ENCODE measurements at regions not wholly inside any gene's neighbourhood (a gene's known extent, or its start where the extent isn't known, plus 50 kb on each side); places are given as distances from the start of the nearest gene placed in this dataset.

- Histone ChIP-seq H3K9me3 (no peaks in the 10 kb centered on the region), H3K4me1 (no peaks in the 10 kb centered on the region), H3K27ac (no peak overlapping the region), H3K4me3 (no peak overlapping the region), H3K27me3 (replicated peaks in 1 of 7) (peaks cover 0 to 8% (median 0%) of the 10 kb centered on the region in 7 donors), H3K36me3 (no peaks in the 10 kb centered on the region)
- intact Hi-C loops (cut with DNase I; ENCODE audit: low total_unique reads): no loop called here
- no peak for TF ChIP-seq POLR2A (IDR thresholded peaks at IDR 0.05)
- no peak for TF ChIP-seq POLR2AphosphoS5 (IDR thresholded peaks at IDR 0.05)
- no peak for TF ChIP-seq CTCF (IDR thresholded peaks at IDR 0.05 in 8 of 11, conservative IDR thresholded peaks at IDR 0.05 in 3 of 11)
- DNase-seq: no peak
- 76 to 93% (median 88%) methylated on average over 5 of the region's 5 CpGs for WGBS, 5 donors
Measured at GRCh38 chr1:115423776-115424175, 85.7 kb upstream of the NGF start.

- DNase-seq: no peak
- Histone ChIP-seq H3K9me3 (peaks cover 0 to 4% (median 0%) of the 10 kb centered on the region in 8 donors), H3K36me3 (no peaks in the 10 kb centered on the region), H3K27ac (no peak overlapping the region), H3K4me1 (no peaks in the 10 kb centered on the region), H3K4me3 (no peak overlapping the region), H3K27me3 (replicated peaks in 1 of 7) (peaks cover 0 to 4% (median 0%) of the 10 kb centered on the region in 7 donors)
- no peak for TF ChIP-seq POLR2AphosphoS5 (IDR thresholded peaks at IDR 0.05)
- TF ChIP-seq CTCF (IDR thresholded peaks at IDR 0.05 in 8 of 11, conservative IDR thresholded peaks at IDR 0.05 in 3 of 11): no peak
- no peak for TF ChIP-seq POLR2A (IDR thresholded peaks at IDR 0.05)
- WGBS, 5 donors: 47 to 71% (median 56%) methylated on average over 3 of the region's 3 CpGs
- intact Hi-C loops (cut with DNase I; ENCODE audit: low total_unique reads): no loop called here
Measured at GRCh38 chr1:115419571-115419970, 81.5 kb upstream of the NGF start.

- 75 to 87% (median 83%) methylated on average over 3 of the region's 3 CpGs for WGBS, 5 donors
- Histone ChIP-seq H3K4me1 (no peaks in the 10 kb centered on the region), H3K36me3 (no peaks in the 10 kb centered on the region), H3K4me3 (no peak overlapping the region), H3K9me3 (peaks cover 0 to 4% (median 0%) of the 10 kb centered on the region in 8 donors), H3K27me3 (replicated peaks in 1 of 7) (no peaks in the 10 kb centered on the region), H3K27ac (no peak overlapping the region)
- TF ChIP-seq POLR2AphosphoS5 (IDR thresholded peaks at IDR 0.05): no peak
- intact Hi-C loops (cut with DNase I; ENCODE audit: low total_unique reads): no loop called here
- DNase-seq: no peak
Measured at GRCh38 chr1:115413621-115414020, 75.6 kb upstream of the NGF start.

GRCh38 chr1:115413208-115413607, 75.2 kb upstream of the NGF start:
- Histone ChIP-seq H3K27ac (no peak overlapping the region), H3K36me3 (no peaks in the 10 kb centered on the region), H3K27me3 (replicated peaks in 1 of 7) (no peaks in the 10 kb centered on the region), H3K9me3 (peaks cover 0 to 4% (median 0%) of the 10 kb centered on the region in 8 donors), H3K4me3 (no peak overlapping the region), H3K4me1 (no peaks in the 10 kb centered on the region)
- intact Hi-C loops (cut with DNase I; ENCODE audit: low total_unique reads): no loop called here
- no peak for DNase-seq
- TF ChIP-seq POLR2AphosphoS5 (IDR thresholded peaks at IDR 0.05) (no peak), POLR2A (IDR thresholded peaks at IDR 0.05) (no peak), CTCF (IDR thresholded peaks at IDR 0.05 in 8 of 11, conservative IDR thresholded peaks at IDR 0.05 in 3 of 11) (no peak)
- 75 to 91% (median 83%) methylated on average over 3 of the region's 3 CpGs for WGBS, 5 donors

- Histone ChIP-seq H3K27me3 (replicated peaks in 1 of 7) (no peaks in the 10 kb centered on the region), H3K4me3 (no peak overlapping the region), H3K9me3 (peaks cover 0 to 3% (median 0%) of the 10 kb centered on the region in 8 donors), H3K27ac (no peak overlapping the region), H3K36me3 (no peaks in the 10 kb centered on the region), H3K4me1 (no peaks in the 10 kb centered on the region)
- intact Hi-C loops (cut with DNase I; ENCODE audit: low total_unique reads): no loop called here
- no peak for DNase-seq
- 83 to 94% (median 92%) methylated on average over 1 of the region's 1 CpG for WGBS, 5 donors
- no peak for TF ChIP-seq POLR2A (IDR thresholded peaks at IDR 0.05)
- TF ChIP-seq CTCF (IDR thresholded peaks at IDR 0.05 in 8 of 11, conservative IDR thresholded peaks at IDR 0.05 in 3 of 11): no peak
- no peak for TF ChIP-seq POLR2AphosphoS5 (IDR thresholded peaks at IDR 0.05)
Measured at GRCh38 chr1:115412733-115413132, 74.7 kb upstream of the NGF start.
